ENCODE measurements at regions not wholly inside any gene's neighbourhood (a gene's known extent, or its start where the extent isn't known, plus 50 kb on each side); places are given as distances from the start of the nearest gene placed in this dataset.

GRCh38 chrX:33298622-33299021 is 87.3 kb upstream of the DMD start:
- Mint-ChIP-seq H3K27me3 (no peaks in the 10 kb centered on the region), H3K9me3 (no peaks in the 10 kb centered on the region), H3K4me1 (no peaks in the 10 kb centered on the region), H3K27ac (no peak overlapping the region), H3K36me3 (ENCODE audit: low read depth) (no peaks in the 10 kb centered on the region), H3K4me3 (no peak overlapping the region)
- no peak for ATAC-seq
- DNase-seq, result no peak

- no peak for ATAC-seq
- Mint-ChIP-seq H3K36me3 (ENCODE audit: low read depth) (no peaks in the 10 kb centered on the region), H3K9me3 (no peaks in the 10 kb centered on the region), H3K4me1 (no peaks in the 10 kb centered on the region), H3K27me3 (no peaks in the 10 kb centered on the region), H3K4me3 (no peak overlapping the region), H3K27ac (no peak overlapping the region)
- no peak for DNase-seq
These were observed 74.2 kb upstream of the DMD start for GRCh38 chrX:33285550-33285949.

- ATAC-seq, result no peak
- H3K4me1 Mint-ChIP-seq, result no peaks in the 10 kb centered on the region
- H3K27me3 Mint-ChIP-seq, result no peaks in the 10 kb centered on the region
- H3K4me3 Mint-ChIP-seq, result no peak overlapping the region
- H3K9me3 Mint-ChIP-seq, result no peaks in the 10 kb centered on the region
- no peaks in the 10 kb centered on the region for H3K36me3 Mint-ChIP-seq (ENCODE audit: low read depth)
- no peak overlapping the region for H3K27ac Mint-ChIP-seq
- DNase-seq, result no peak
These were observed 65.7 kb upstream of the DMD start for GRCh38 chrX:33277046-33277445.

GRCh38 chrX:33273535-33273934 is 62.2 kb upstream of the DMD start:
- Mint-ChIP-seq H3K4me3 (no peak overlapping the region), H3K4me1 (no peaks in the 10 kb centered on the region), H3K9me3 (no peaks in the 10 kb centered on the region), H3K27me3 (no peaks in the 10 kb centered on the region), H3K27ac (no peak overlapping the region), H3K36me3 (ENCODE audit: low read depth) (no peaks in the 10 kb centered on the region)
- DNase-seq (no peak), ATAC-seq (no peak)

- Mint-ChIP-seq H3K4me1 (no peaks in the 10 kb centered on the region), H3K36me3 (ENCODE audit: low read depth) (no peaks in the 10 kb centered on the region), H3K27me3 (no peaks in the 10 kb centered on the region), H3K27ac (no peak overlapping the region), H3K9me3 (no peaks in the 10 kb centered on the region), H3K4me3 (no peak overlapping the region)
- DNase-seq (no peak), ATAC-seq (no peak)
These were observed 61.6 kb upstream of the DMD start for GRCh38 chrX:33272986-33273385.

Data from activated naive CD8-positive, alpha-beta T cell treated with anti-CD3 and anti-CD28 coated beads, Interleukin-2, amount 50 U/mL, for 24 hours (primary cell).